Stimulated activated CD8-positive, alpha-beta memory T cell treated with anti-CD3 and anti-CD28 coated beads, Interleukin-7, amount 100 ng/mL, for 48 hours (primary cell): ENCODE measurements at regions not wholly inside any gene's neighbourhood (a gene's known extent, or its start where the extent isn't known, plus 50 kb on each side); places are given as distances from the start of the nearest gene placed in this dataset.

Experiments
- DNase-seq, 2 donors: peaks; one replicate each; pipeline ENCODE4 v3.0.0-alpha.2; 2020; ENCODE audit warnings: low read depth in 1 of 2; ENCODE audit errors: extremely low read depth in 1 of 2

GRCh38 chr9:3732077-3733038 is 206.6 kb upstream of the RFX3 start:
- peak in 1 of 2 donors; percentile 9 for DNase-seq

GRCh38 chr9:3730511-3730922 is 204.7 kb upstream of the RFX3 start:
- no peak for DNase-seq

GRCh38 chr9:3721096-3721495 is 195.3 kb upstream of the RFX3 start:
- DNase-seq = no peak

GRCh38 chr9:3719286-3719685 is 193.5 kb upstream of the RFX3 start:
- no peak for DNase-seq

- no peak for DNase-seq
Observed at GRCh38 chr9:3716415-3716814, 190.6 kb upstream of the RFX3 start.

GRCh38 chr9:3708751-3709150 is 182.9 kb upstream of the RFX3 start:
- DNase-seq = no peak

- DNase-seq = no peak
Observed at GRCh38 chr9:3704890-3705289, 179.1 kb upstream of the RFX3 start.

GRCh38 chr9:3700772-3701171 is 175.0 kb upstream of the RFX3 start:
- no peak for DNase-seq

GRCh38 chr9:3699883-3700282 is 174.1 kb upstream of the RFX3 start:
- no peak for DNase-seq

- DNase-seq = no peak
Observed at GRCh38 chr9:3698531-3698930, 172.7 kb upstream of the RFX3 start.

GRCh38 chr9:3698076-3698475 is 172.3 kb upstream of the RFX3 start:
- no peak for DNase-seq

GRCh38 chr9:3696368-3696767 is 170.6 kb upstream of the RFX3 start:
- DNase-seq = no peak

- DNase-seq = no peak
Observed at GRCh38 chr9:3692606-3693005, 166.8 kb upstream of the RFX3 start.

- DNase-seq = no peak
Observed at GRCh38 chr9:3689555-3689954, 163.8 kb upstream of the RFX3 start.

GRCh38 chr9:3687145-3687544 is 161.3 kb upstream of the RFX3 start:
- no peak for DNase-seq

GRCh38 chr9:3682186-3682585 is 156.4 kb upstream of the RFX3 start:
- no peak for DNase-seq

- DNase-seq = no peak
Observed at GRCh38 chr9:3677541-3677940, 151.7 kb upstream of the RFX3 start.

GRCh38 chr9:3676766-3677165 is 151.0 kb upstream of the RFX3 start:
- DNase-seq = no peak

- no peak for DNase-seq
Observed at GRCh38 chr9:3675946-3676345, 150.1 kb upstream of the RFX3 start.

GRCh38 chr9:3674561-3674960 is 148.8 kb upstream of the RFX3 start:
- no peak for DNase-seq

- DNase-seq = no peak
Observed at GRCh38 chr9:3672399-3672798, 146.6 kb upstream of the RFX3 start.

GRCh38 chr9:3664044-3664443 is 138.2 kb upstream of the RFX3 start:
- DNase-seq = no peak

- no peak for DNase-seq
Observed at GRCh38 chr9:3662671-3663070, 136.9 kb upstream of the RFX3 start.
